ENCODE measurements at regions not wholly inside any gene's neighbourhood (a gene's known extent, or its start where the extent isn't known, plus 50 kb on each side); places are given as distances from the start of the nearest gene placed in this dataset.
A peak's percentile ranks its signal among the peaks of the same experiment; 100 is the strongest.

GRCh38 chr9:126556560-126557250 is 57.0 kb upstream of the LMX1B start:
- DNase-seq (ENCODE audit: low spot score), result no peak

GRCh38 chr9:126558051-126558665 is 55.6 kb upstream of the LMX1B start:
- peak; percentile 90 for DNase-seq (ENCODE audit: low spot score)

GRCh38 chr9:126559296-126559695 is 54.4 kb upstream of the LMX1B start:
- DNase-seq (ENCODE audit: low spot score), result no peak

- DNase-seq (ENCODE audit: low spot score), result no peak
Observed at GRCh38 chr9:126561582-126561981, 52.1 kb upstream of the LMX1B start.

GRCh38 chr9:126563556-126563955 is 50.2 kb upstream of the LMX1B start:
- no peak for DNase-seq (ENCODE audit: low spot score)
